ENCODE measurements at regions not wholly inside any gene's neighbourhood (a gene's known extent, or its start where the extent isn't known, plus 50 kb on each side); places are given as distances from the start of the nearest gene placed in this dataset.

- Histone ChIP-seq H4K20me1 (ENCODE audit: insufficient read depth, low read length) (no peaks in the 10 kb centered on the region), H3K4me1 (ENCODE audit: insufficient read depth, low read length, severe bottlenecking) (no peaks in the 10 kb centered on the region), H3K4me2 (ENCODE audit: low read length) (no peak overlapping the region), H3F3A (ENCODE audit: insufficient read depth, low read length) (no peaks in the 10 kb centered on the region), H3K9me2 (ENCODE audit: low read depth, low read length) (no peaks in the 10 kb centered on the region), H3K9ac (ENCODE audit: low read length) (no peak overlapping the region), H3K36me3 (ENCODE audit: insufficient read depth, low read length) (no peaks in the 10 kb centered on the region), H3K27ac (ENCODE audit: low read depth, low read length, poor library complexity, severe bottlenecking) (no peak overlapping the region), H2AFZ (ENCODE audit: low read length) (no peak overlapping the region), H3K9me3 (ENCODE audit: low read length) (no peaks in the 10 kb centered on the region), H3K27me3 (ENCODE audit: insufficient read depth, low read length) (0 out of 2 replicates have a peak, but pooled peaks cover 7% of the 10 kb centered on the region), H3K4me3 (ENCODE audit: low read depth, low read length, poor library complexity, severe bottlenecking) (no peak overlapping the region), H3K79me2 (ENCODE audit: insufficient read depth, low read length) (no peaks in the 10 kb centered on the region)
- TF ChIP-seq EZH2 (IDR thresholded peaks at IDR 0.05; ENCODE audit: borderline replicate concordance, low read length), result no peak
- TF ChIP-seq, protein P1, sequence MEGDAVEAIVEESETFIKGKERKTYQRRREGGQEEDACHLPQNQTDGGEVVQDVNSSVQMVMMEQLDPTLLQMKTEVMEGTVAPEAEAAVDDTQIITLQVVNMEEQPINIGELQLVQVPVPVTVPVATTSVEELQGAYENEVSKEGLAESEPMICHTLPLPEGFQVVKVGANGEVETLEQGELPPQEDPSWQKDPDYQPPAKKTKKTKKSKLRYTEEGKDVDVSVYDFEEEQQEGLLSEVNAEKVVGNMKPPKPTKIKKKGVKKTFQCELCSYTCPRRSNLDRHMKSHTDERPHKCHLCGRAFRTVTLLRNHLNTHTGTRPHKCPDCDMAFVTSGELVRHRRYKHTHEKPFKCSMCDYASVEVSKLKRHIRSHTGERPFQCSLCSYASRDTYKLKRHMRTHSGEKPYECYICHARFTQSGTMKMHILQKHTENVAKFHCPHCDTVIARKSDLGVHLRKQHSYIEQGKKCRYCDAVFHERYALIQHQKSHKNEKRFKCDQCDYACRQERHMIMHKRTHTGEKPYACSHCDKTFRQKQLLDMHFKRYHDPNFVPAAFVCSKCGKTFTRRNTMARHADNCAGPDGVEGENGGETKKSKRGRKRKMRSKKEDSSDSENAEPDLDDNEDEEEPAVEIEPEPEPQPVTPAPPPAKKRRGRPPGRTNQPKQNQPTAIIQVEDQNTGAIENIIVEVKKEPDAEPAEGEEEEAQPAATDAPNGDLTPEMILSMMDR (IDR thresholded peaks at IDR 0.05; ENCODE audit: low read length), result no peak
Observed at GRCh38 chr13:39858794-39859193, 203.3 kb downstream of the COG6 start.

DNA sequence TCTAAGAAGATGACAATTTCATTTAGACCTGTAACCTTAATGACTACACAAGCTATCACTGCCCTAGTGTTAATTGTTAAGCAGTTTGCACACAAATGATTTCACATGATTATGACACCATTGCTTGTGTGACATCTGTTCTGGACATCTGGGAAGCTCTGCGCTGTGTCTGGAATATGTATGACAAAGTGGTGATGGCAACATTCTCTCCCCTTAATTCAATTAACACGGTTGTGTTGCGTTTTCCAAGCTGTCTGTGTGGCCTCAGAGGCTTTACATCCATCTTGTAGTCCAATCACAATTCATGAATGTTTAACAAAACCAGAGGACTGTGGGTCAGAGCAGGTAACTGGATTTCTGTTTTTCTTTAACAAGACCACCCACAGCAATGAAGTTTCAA is 204.4 kb downstream of the COG6 start:
- TF ChIP-seq EZH2 (IDR thresholded peaks at IDR 0.05; ENCODE audit: borderline replicate concordance, low read length), result no peak
- TF ChIP-seq, protein P1 (IDR thresholded peaks at IDR 0.05; ENCODE audit: low read length), result no peak
- no peak overlapping the region for H2AFZ ChIP-seq (ENCODE audit: low read length)
- H3K4me3 ChIP-seq (ENCODE audit: low read depth, low read length, poor library complexity, severe bottlenecking), result no peak overlapping the region
- H3K9me2 ChIP-seq (ENCODE audit: low read depth, low read length), result no peaks in the 10 kb centered on the region
- H3K36me3 ChIP-seq (ENCODE audit: insufficient read depth, low read length), result no peaks in the 10 kb centered on the region
- 0 out of 2 replicates have a peak, but pooled peaks cover 5% of the 10 kb centered on the region for H3K27me3 ChIP-seq (ENCODE audit: insufficient read depth, low read length)
- no peaks in the 10 kb centered on the region for H4K20me1 ChIP-seq (ENCODE audit: insufficient read depth, low read length)
- no peaks in the 10 kb centered on the region for H3K4me1 ChIP-seq (ENCODE audit: insufficient read depth, low read length, severe bottlenecking)
- no peak overlapping the region for H3K4me2 ChIP-seq (ENCODE audit: low read length)
- H3K27ac ChIP-seq (ENCODE audit: low read depth, low read length, poor library complexity, severe bottlenecking), result no peak overlapping the region
- H3K9ac ChIP-seq (ENCODE audit: low read length), result no peak overlapping the region
- no peaks in the 10 kb centered on the region for H3K9me3 ChIP-seq (ENCODE audit: low read length)
- H3K79me2 ChIP-seq (ENCODE audit: insufficient read depth, low read length), result no peaks in the 10 kb centered on the region
- H3F3A ChIP-seq (ENCODE audit: insufficient read depth, low read length), result no peaks in the 10 kb centered on the region

DNA sequence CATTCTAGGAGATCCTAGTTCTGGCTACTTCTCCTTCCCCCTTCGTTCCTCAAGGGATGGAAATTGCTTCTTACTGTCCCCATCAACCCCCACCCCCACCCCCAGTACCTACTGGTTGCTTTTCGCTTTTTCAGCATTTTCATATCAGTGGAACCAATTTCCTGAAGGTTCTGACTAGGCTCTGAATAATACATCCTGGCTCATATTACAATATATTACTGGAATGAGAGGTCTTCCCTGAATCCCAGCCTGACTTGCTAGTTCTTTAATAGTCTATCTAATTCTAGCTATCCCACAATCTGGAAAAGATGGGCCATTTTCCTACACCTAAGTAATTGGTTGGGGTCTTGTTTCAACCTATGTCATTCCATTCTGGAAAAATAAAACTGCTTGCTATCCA is 207.4 kb downstream of the COG6 start:
- Histone ChIP-seq H3F3A (ENCODE audit: insufficient read depth, low read length) (no peaks in the 10 kb centered on the region), H2AFZ (ENCODE audit: low read length) (no peak overlapping the region), H3K9ac (ENCODE audit: low read length) (no peak overlapping the region), H3K79me2 (ENCODE audit: insufficient read depth, low read length) (no peaks in the 10 kb centered on the region), H3K36me3 (ENCODE audit: insufficient read depth, low read length) (no peaks in the 10 kb centered on the region), H3K4me3 (ENCODE audit: low read depth, low read length, poor library complexity, severe bottlenecking) (no peak overlapping the region), H3K4me1 (ENCODE audit: insufficient read depth, low read length, severe bottlenecking) (no peaks in the 10 kb centered on the region), H3K4me2 (ENCODE audit: low read length) (no peak overlapping the region), H3K27ac (ENCODE audit: low read depth, low read length, poor library complexity, severe bottlenecking) (no peak overlapping the region), H3K27me3 (ENCODE audit: insufficient read depth, low read length) (no peaks in the 10 kb centered on the region), H3K9me2 (ENCODE audit: low read depth, low read length) (no peaks in the 10 kb centered on the region), H4K20me1 (ENCODE audit: insufficient read depth, low read length) (no peaks in the 10 kb centered on the region), H3K9me3 (ENCODE audit: low read length) (no peaks in the 10 kb centered on the region)
- TF ChIP-seq EZH2 (IDR thresholded peaks at IDR 0.05; ENCODE audit: borderline replicate concordance, low read length), result no peak
- TF ChIP-seq, protein P1 (IDR thresholded peaks at IDR 0.05; ENCODE audit: low read length), result no peak
